ENCODE measurements at regions not wholly inside any gene's neighbourhood (a gene's known extent, or its start where the extent isn't known, plus 50 kb on each side); places are given as distances from the start of the nearest gene placed in this dataset.

DNA sequence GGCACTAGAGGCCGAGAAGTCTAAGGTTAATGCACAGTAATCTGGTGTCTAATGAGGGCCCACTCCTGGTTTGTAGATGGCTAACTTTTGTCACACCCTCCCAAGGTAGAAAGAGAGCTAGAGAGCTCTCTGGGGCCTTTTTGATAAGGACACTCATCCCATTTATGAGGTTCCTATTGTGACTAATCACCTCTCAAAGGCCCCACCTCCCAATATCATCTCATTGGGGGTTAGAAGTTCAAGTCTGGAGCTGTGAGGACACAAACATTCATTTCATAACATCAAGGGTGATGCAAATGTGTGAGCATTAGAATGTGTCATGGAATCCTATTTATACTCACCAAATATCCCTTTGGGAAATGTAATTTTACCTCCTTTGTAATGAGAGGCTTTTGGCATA is 79.2 kb upstream of the SLC10A2 start:
- Histone ChIP-seq H3K27me3 (ENCODE audit: insufficient read depth, low read length) (no peaks in the 10 kb centered on the region), H3K9me2 (ENCODE audit: low read depth, low read length) (no peaks in the 10 kb centered on the region), H3K4me3 (ENCODE audit: low read depth, low read length, poor library complexity, severe bottlenecking) (no peak overlapping the region), H3K4me2 (ENCODE audit: low read length) (no peak overlapping the region), H3F3A (ENCODE audit: insufficient read depth, low read length) (no peaks in the 10 kb centered on the region), H3K9ac (ENCODE audit: low read length) (no peak overlapping the region), H3K79me2 (ENCODE audit: insufficient read depth, low read length) (no peaks in the 10 kb centered on the region), H3K27ac (ENCODE audit: low read depth, low read length, poor library complexity, severe bottlenecking) (no peak overlapping the region), H3K9me3 (ENCODE audit: low read length) (no peaks in the 10 kb centered on the region), H3K4me1 (ENCODE audit: insufficient read depth, low read length, severe bottlenecking) (no peaks in the 10 kb centered on the region), H2AFZ (ENCODE audit: low read length) (no peak overlapping the region), H4K20me1 (ENCODE audit: insufficient read depth, low read length) (no peaks in the 10 kb centered on the region), H3K36me3 (ENCODE audit: insufficient read depth, low read length) (no peaks in the 10 kb centered on the region)
- TF ChIP-seq, protein P1, sequence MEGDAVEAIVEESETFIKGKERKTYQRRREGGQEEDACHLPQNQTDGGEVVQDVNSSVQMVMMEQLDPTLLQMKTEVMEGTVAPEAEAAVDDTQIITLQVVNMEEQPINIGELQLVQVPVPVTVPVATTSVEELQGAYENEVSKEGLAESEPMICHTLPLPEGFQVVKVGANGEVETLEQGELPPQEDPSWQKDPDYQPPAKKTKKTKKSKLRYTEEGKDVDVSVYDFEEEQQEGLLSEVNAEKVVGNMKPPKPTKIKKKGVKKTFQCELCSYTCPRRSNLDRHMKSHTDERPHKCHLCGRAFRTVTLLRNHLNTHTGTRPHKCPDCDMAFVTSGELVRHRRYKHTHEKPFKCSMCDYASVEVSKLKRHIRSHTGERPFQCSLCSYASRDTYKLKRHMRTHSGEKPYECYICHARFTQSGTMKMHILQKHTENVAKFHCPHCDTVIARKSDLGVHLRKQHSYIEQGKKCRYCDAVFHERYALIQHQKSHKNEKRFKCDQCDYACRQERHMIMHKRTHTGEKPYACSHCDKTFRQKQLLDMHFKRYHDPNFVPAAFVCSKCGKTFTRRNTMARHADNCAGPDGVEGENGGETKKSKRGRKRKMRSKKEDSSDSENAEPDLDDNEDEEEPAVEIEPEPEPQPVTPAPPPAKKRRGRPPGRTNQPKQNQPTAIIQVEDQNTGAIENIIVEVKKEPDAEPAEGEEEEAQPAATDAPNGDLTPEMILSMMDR (IDR thresholded peaks at IDR 0.05; ENCODE audit: low read length), result no peak
- TF ChIP-seq EZH2 (IDR thresholded peaks at IDR 0.05; ENCODE audit: borderline replicate concordance, low read length), result no peak

DNA sequence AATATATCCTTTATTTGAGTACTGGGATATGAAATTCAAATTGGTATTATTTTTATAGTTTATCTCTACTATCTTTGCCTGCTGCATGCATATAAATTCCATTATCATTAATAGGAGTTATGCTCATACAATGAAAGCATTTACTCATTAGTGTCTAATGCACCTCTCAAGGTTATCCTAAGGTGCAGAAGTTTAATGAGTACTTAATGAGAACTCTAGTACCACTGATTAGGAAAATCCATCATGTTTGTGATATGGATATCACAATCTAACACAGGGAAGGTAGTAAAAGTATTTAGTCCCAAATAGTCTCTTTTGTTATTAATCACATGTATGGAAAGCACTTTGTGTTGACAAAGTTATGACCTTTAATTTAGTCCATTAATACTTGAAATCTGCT is 77.2 kb upstream of the SLC10A2 start:
- Histone ChIP-seq H3K4me2 (ENCODE audit: low read length) (no peak overlapping the region), H3K9me2 (ENCODE audit: low read depth, low read length) (no peaks in the 10 kb centered on the region), H2AFZ (ENCODE audit: low read length) (no peak overlapping the region), H3F3A (ENCODE audit: insufficient read depth, low read length) (no peaks in the 10 kb centered on the region), H3K4me3 (ENCODE audit: low read depth, low read length, poor library complexity, severe bottlenecking) (no peak overlapping the region), H3K36me3 (ENCODE audit: insufficient read depth, low read length) (no peaks in the 10 kb centered on the region), H3K27me3 (ENCODE audit: insufficient read depth, low read length) (no peaks in the 10 kb centered on the region), H4K20me1 (ENCODE audit: insufficient read depth, low read length) (no peaks in the 10 kb centered on the region), H3K9ac (ENCODE audit: low read length) (no peak overlapping the region), H3K4me1 (ENCODE audit: insufficient read depth, low read length, severe bottlenecking) (peaks cover 4% of the 10 kb centered on the region), H3K27ac (ENCODE audit: low read depth, low read length, poor library complexity, severe bottlenecking) (no peak overlapping the region), H3K9me3 (ENCODE audit: low read length) (no peaks in the 10 kb centered on the region), H3K79me2 (ENCODE audit: insufficient read depth, low read length) (no peaks in the 10 kb centered on the region)
- TF ChIP-seq, protein P1 (IDR thresholded peaks at IDR 0.05; ENCODE audit: low read length), result no peak
- no peak for TF ChIP-seq EZH2 (IDR thresholded peaks at IDR 0.05; ENCODE audit: borderline replicate concordance, low read length)

DNA sequence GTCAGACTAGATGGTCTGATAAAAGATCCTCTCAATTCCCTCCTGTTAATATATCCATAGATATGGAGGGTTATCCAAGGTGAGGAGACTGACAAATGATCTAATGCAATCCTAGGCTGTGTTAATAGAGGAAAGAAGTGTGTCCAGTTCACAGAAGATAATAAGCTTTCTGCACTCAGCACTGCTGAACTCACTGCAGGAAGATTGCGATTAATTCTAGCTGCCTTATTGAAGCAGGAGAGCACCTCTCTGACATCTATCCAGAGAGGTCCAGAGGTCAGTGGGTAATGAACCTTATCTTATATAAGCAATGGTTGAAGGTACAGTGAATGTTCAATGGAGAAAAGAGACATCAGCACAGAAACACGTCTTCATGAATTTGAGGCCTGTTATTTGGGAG is 75.9 kb upstream of the SLC10A2 start:
- TF ChIP-seq, protein P1 (IDR thresholded peaks at IDR 0.05; ENCODE audit: low read length), result no peak
- TF ChIP-seq EZH2 (IDR thresholded peaks at IDR 0.05; ENCODE audit: borderline replicate concordance, low read length), result no peak
- Histone ChIP-seq H3K9me2 (ENCODE audit: low read depth, low read length) (no peaks in the 10 kb centered on the region), H2AFZ (ENCODE audit: low read length) (no peak overlapping the region), H3K4me2 (ENCODE audit: low read length) (no peak overlapping the region), H3K4me3 (ENCODE audit: low read depth, low read length, poor library complexity, severe bottlenecking) (no peak overlapping the region), H3K27ac (ENCODE audit: low read depth, low read length, poor library complexity, severe bottlenecking) (no peak overlapping the region), H3K36me3 (ENCODE audit: insufficient read depth, low read length) (no peaks in the 10 kb centered on the region), H3K4me1 (ENCODE audit: insufficient read depth, low read length, severe bottlenecking) (peaks cover 4% of the 10 kb centered on the region), H3F3A (ENCODE audit: insufficient read depth, low read length) (no peaks in the 10 kb centered on the region), H3K79me2 (ENCODE audit: insufficient read depth, low read length) (no peaks in the 10 kb centered on the region), H3K9ac (ENCODE audit: low read length) (no peak overlapping the region), H3K27me3 (ENCODE audit: insufficient read depth, low read length) (no peaks in the 10 kb centered on the region), H4K20me1 (ENCODE audit: insufficient read depth, low read length) (no peaks in the 10 kb centered on the region), H3K9me3 (ENCODE audit: low read length) (no peaks in the 10 kb centered on the region)
